GM23248 (cell line): ENCODE measurements at regions not wholly inside any gene's neighbourhood (a gene's known extent, or its start where the extent isn't known, plus 50 kb on each side); places are given as distances from the start of the nearest gene placed in this dataset.

Experiments
- DNase-seq: peaks from one replicate; pipeline ENCODE4 v3.0.0-alpha.2; 2015
- H2AFZ ChIP-seq: fragments of 200-600 bp; sonication (generic); 2 replicates; pipeline ENCODE4 v1.6.1; 2016; ENCODE audit warnings: antibody characterized with exemption
- H3F3A ChIP-seq: fragments of 200-600 bp; sonication (generic); 2 replicates; pipeline ENCODE4 v1.6.1; 2016; ENCODE audit warnings: mild to moderate bottlenecking, antibody characterized with exemption, mixed run types; ENCODE audit not compliant: insufficient read depth
- H3K27ac ChIP-seq: fragments of 200-600 bp; sonication (generic); 2 replicates; pipeline ENCODE4 v1.5.1; 2016; ENCODE audit warnings: mild to moderate bottlenecking
- H3K27me3 ChIP-seq: fragments of 200-600 bp; sonication (generic); replicated peaks from 2 replicates; pipeline ENCODE4 v1.6.1; 2016; ENCODE audit warnings: mild to moderate bottlenecking; ENCODE audit not compliant: insufficient read depth
- H3K36me3 ChIP-seq: fragments of 200-600 bp; sonication (generic); 2 replicates; pipeline ENCODE4 v1.6.1; 2016; ENCODE audit warnings: low read depth, mild to moderate bottlenecking
- H3K4me1 ChIP-seq: fragments of 200-600 bp; sonication (generic); 2 replicates; pipeline ENCODE4 v1.6.1; 2016; ENCODE audit warnings: mild to moderate bottlenecking; ENCODE audit not compliant: insufficient read depth
- H3K4me2 ChIP-seq: fragments of 200-600 bp; sonication (generic); one replicate; pipeline ENCODE4 v1.6.1; 2016; ENCODE audit warnings: mild to moderate bottlenecking; ENCODE audit not compliant: unreplicated experiment
- H3K4me3 ChIP-seq: fragments of 200-600 bp; sonication (generic); 2 replicates; pipeline ENCODE4 v1.5.1; 2016; ENCODE audit warnings: mild to moderate bottlenecking
- H3K79me2 ChIP-seq: fragments of 200-600 bp; sonication (generic); 2 replicates; pipeline ENCODE4 v1.6.1; 2016; ENCODE audit warnings: mild to moderate bottlenecking; ENCODE audit not compliant: insufficient read depth
- H3K9ac ChIP-seq: fragments of 200-600 bp; sonication (generic); 2 replicates; pipeline ENCODE4 v1.6.1; 2016; ENCODE audit warnings: mild to moderate bottlenecking
- H3K9me2 ChIP-seq: fragments of 200-600 bp; sonication (generic); 2 replicates; pipeline ENCODE4 v1.6.1; 2016; ENCODE audit warnings: mixed run types, mild to moderate bottlenecking, moderate library complexity; ENCODE audit not compliant: insufficient read depth
- H3K9me3 ChIP-seq: fragments of 200-600 bp; sonication (generic); one replicate; pipeline ENCODE4 v1.6.1; 2017; ENCODE audit warnings: low read depth
- H4K20me1 ChIP-seq: fragments of 200-600 bp; sonication (generic); 2 replicates; pipeline ENCODE4 v1.6.0; 2016; ENCODE audit not compliant: insufficient read depth
- EZH2 ChIP-seq: fragments of 200-600 bp; sonication (generic); IDR thresholded peaks from 2 replicates; pipeline ENCODE4 v1.6.1; 2018; ENCODE audit warnings: antibody characterized with exemption, mild to moderate bottlenecking; ENCODE audit not compliant: insufficient read depth, poor library complexity, severe bottlenecking
- EZH2phosphoT487 ChIP-seq: fragments of 200-600 bp; sonication (generic); IDR thresholded peaks from 2 replicates; pipeline ENCODE4 v1.6.1; 2018; ENCODE audit warnings: antibody characterized with exemption, moderate library complexity, mild to moderate bottlenecking, low read depth; ENCODE audit not compliant: insufficient read depth
- WGBS, 2 experiments: methylation state at CpG; one replicate each; pipeline ENCODE4 v1.1.6; 2015 to 2017; ENCODE audit warnings: low lambda C conversion rate in 2 of 2, low coverage in 1 of 2; ENCODE audit errors: missing lambda C conversion rate in 2 of 2; 5-methylcytosine and 5-hydroxymethylcytosine counted together
- in situ Hi-C: fragments of 300-500 bp; cut with MboI; formaldehyde crosslinking; loops from 2 replicates; pipeline ENCODE4 v1.15.0; 2020

DNA sequence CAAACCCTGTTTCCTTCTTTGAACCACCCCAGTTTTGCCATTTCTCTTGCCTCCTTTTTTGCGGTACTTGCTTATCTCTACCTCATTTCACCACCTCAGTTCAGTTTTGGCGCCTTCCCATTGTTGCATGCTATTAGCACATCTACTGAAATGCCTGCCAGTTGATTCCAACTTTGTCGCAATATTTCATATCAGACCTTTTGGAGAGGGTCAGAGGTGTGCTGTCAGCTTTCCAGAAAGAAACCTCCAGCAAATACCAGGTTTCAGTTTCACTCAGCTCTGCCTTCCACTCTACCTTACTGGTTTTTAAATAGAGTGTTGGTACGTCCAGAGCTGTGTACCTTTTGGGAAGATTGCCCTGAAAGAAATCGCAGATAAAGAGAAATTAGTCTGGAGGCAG, 91.9 kb upstream of the CPEB2 start:
- no peak for TF ChIP-seq EZH2phosphoT487
- TF ChIP-seq EZH2 = no peak
- Histone ChIP-seq H3K36me3 (no peaks in the 10 kb centered on the region), H3K4me1 (no peaks in the 10 kb centered on the region), H3K9ac (no peak overlapping the region), H2AFZ (no peak overlapping the region), H4K20me1 (no peaks in the 10 kb centered on the region), H3K27ac (no peak overlapping the region), H3F3A (no peaks in the 10 kb centered on the region), H3K4me3 (no peak overlapping the region), H3K9me3 (no peaks in the 10 kb centered on the region), H3K79me2 (no peaks in the 10 kb centered on the region), H3K9me2 (no peaks in the 10 kb centered on the region), H3K4me2 (no peak overlapping the region), H3K27me3 (no peaks in the 10 kb centered on the region)
- in situ Hi-C loops = no loop called here
- no peak for DNase-seq
- 46 to 58% methylated on average over 5 of the region's 5 CpGs for WGBS, 2 experiments

DNA sequence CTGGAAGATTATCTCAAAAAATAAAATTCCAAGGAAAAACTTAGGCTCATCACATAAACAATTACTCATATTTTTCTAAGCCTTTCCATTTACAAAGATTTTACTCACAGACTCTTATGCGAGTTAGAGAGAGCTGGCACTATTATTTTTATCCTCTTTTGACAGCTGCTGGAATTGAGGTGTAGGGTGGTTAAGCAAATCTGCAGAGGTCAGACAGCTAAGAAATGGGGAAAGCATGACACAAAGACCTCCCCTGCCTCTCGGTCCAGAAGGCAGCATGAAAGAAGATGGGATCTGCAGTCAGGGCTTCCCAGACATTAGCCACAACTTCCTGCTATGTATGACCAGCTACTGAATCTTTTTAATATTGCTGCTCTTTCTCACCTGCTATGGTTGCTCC, 89.9 kb upstream of the CPEB2 start:
- Histone ChIP-seq H3K4me2 (no peak overlapping the region), H3K79me2 (no peaks in the 10 kb centered on the region), H2AFZ (no peak overlapping the region), H3K27me3 (no peaks in the 10 kb centered on the region), H3K9me3 (no peaks in the 10 kb centered on the region), H3K9ac (no peak overlapping the region), H3K9me2 (no peaks in the 10 kb centered on the region), H3K27ac (no peak overlapping the region), H3K4me3 (no peak overlapping the region), H4K20me1 (no peaks in the 10 kb centered on the region), H3K36me3 (no peaks in the 10 kb centered on the region), H3F3A (no peaks in the 10 kb centered on the region), H3K4me1 (0 out of 2 replicates have a peak, but pooled peaks cover 8% of the 10 kb centered on the region)
- TF ChIP-seq EZH2 (no peak), EZH2phosphoT487 (no peak)
- 18 to 26% methylated on average over 2 of the region's 2 CpGs for WGBS, 2 experiments
- in situ Hi-C loops = no loop called here
- DNase-seq = no peak

DNA sequence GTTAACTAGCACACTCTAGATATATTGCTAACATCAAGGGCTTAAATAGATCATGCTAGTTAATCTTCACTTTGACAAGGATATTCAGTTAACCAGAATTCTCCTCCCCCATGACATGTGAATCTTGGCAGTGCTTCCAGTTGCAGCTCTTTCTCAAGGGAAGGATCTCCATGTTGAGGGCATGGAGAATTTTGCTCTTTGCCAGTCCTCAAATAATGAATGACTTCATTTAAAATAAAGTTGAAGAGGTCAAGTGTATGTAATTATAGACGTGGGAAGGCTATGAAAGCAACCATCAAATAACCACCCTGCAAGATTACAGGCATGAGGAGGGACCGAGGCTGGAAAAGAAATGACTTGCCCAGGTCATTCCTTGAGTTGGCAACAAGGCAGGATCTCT, 87.3 kb upstream of the CPEB2 start:
- no peaks in the 10 kb centered on the region for H3F3A ChIP-seq
- H3K27me3 ChIP-seq = no peaks in the 10 kb centered on the region
- no peak for DNase-seq
- H3K9me2 ChIP-seq = no peaks in the 10 kb centered on the region
- WGBS, 2 experiments = 53 to 56% methylated on average over 2 of the region's 2 CpGs
- H3K4me1 ChIP-seq = 0 out of 2 replicates have a peak, but pooled peaks cover 9% of the 10 kb centered on the region
- no peaks in the 10 kb centered on the region for H3K79me2 ChIP-seq
- no peak overlapping the region for H3K4me3 ChIP-seq
- H3K27ac ChIP-seq = no peak overlapping the region
- no peaks in the 10 kb centered on the region for H4K20me1 ChIP-seq
- in situ Hi-C loops = no loop called here
- H3K9me3 ChIP-seq = no peaks in the 10 kb centered on the region
- TF ChIP-seq EZH2phosphoT487 (no peak), EZH2 (no peak)
- H3K36me3 ChIP-seq = no peaks in the 10 kb centered on the region
- no peak overlapping the region for H3K9ac ChIP-seq
- no peak overlapping the region for H3K4me2 ChIP-seq
- H2AFZ ChIP-seq = no peak overlapping the region

DNA sequence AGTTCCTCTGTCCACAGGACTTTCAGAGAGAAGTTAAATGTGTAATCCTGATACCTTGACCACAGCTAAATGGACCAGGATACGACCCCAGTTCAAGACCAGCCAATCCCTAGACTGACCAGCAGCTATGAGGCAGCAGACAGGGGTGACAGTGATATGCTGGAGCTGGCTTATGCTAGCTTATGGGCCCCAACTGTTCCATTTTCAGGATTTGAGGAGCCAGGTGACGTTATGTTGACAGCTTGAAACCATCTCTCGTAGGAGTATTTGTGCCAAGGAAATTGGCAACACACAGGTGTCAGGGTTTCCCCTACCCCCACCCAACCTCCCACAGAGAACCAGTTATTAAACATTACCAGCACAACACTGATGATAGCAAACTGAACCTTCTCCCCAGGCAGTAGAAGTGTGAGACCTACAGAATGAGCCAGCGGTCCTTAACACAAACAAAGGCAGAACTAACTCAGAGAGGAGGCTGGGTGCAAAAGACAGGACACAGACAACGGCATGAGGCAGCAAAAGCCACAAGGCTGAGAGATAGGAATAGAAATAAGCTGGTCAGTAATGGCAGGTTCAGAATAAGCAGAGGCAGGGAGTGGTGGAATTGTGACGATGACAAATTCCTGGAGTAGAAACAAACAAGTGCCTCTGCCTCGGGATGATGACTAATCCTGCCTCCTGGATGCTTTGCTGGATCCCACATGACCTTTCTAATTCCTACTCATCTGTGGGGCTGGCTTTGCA, 85.6 kb upstream of the CPEB2 start:
- Histone ChIP-seq H3K36me3 (no peaks in the 10 kb centered on the region), H3K9me3 (no peaks in the 10 kb centered on the region), H3K27me3 (no peaks in the 10 kb centered on the region), H3K4me1 (0 out of 2 replicates have a peak, but pooled peaks cover 9% of the 10 kb centered on the region), H2AFZ (no peak overlapping the region), H3K4me3 (no peak overlapping the region), H3F3A (no peaks in the 10 kb centered on the region), H3K79me2 (no peaks in the 10 kb centered on the region), H3K4me2 (no peak overlapping the region), H4K20me1 (no peaks in the 10 kb centered on the region), H3K27ac (no peak overlapping the region), H3K9me2 (no peaks in the 10 kb centered on the region), H3K9ac (no peak overlapping the region)
- WGBS, 2 experiments = 26 to 27% methylated on average over 7 of the region's 7 CpGs
- peak; percentile 73 for DNase-seq
- in situ Hi-C loops = no loop called here
- no peak for TF ChIP-seq EZH2phosphoT487
- no peak for TF ChIP-seq EZH2
